ENCODE measurements at regions not wholly inside any gene's neighbourhood (a gene's known extent, or its start where the extent isn't known, plus 50 kb on each side); places are given as distances from the start of the nearest gene placed in this dataset.

GRCh38 chr10:91159254-91159783 lies 61.1 kb upstream of the PCGF5 start:
- DNase-seq, result no peak
- in situ Hi-C loops (cut with HindIII; ENCODE audit: low pct_ligation_motif_present, low pct_unique_long_range_greater_than_20kb, low sequenced_read_pairs), result no loop called here

- in situ Hi-C loops (cut with HindIII; ENCODE audit: low pct_ligation_motif_present, low pct_unique_long_range_greater_than_20kb, low sequenced_read_pairs), result no loop called here
- peak; percentile 45 for DNase-seq
Observed at GRCh38 chr10:91162050-91162494, 58.4 kb upstream of the PCGF5 start.

GRCh38 chr10:91162495-91163268 lies 57.8 kb upstream of the PCGF5 start:
- in situ Hi-C loops (cut with HindIII; ENCODE audit: low pct_ligation_motif_present, low pct_unique_long_range_greater_than_20kb, low sequenced_read_pairs), result no loop called here
- DNase-seq, result peak; percentile 83

GRCh38 chr10:91163269-91163868 lies 57.1 kb upstream of the PCGF5 start:
- peak; percentile 55 for DNase-seq
- in situ Hi-C loops (cut with HindIII; ENCODE audit: low pct_ligation_motif_present, low pct_unique_long_range_greater_than_20kb, low sequenced_read_pairs), result no loop called here

- DNase-seq, result peak; percentile 81
- in situ Hi-C loops (cut with HindIII; ENCODE audit: low pct_ligation_motif_present, low pct_unique_long_range_greater_than_20kb, low sequenced_read_pairs), result no loop called here
Observed at GRCh38 chr10:91163869-91164474, 56.5 kb upstream of the PCGF5 start.

GRCh38 chr10:91164520-91165065 lies 55.9 kb upstream of the PCGF5 start:
- no peak for DNase-seq
- in situ Hi-C loops (cut with HindIII; ENCODE audit: low pct_ligation_motif_present, low pct_unique_long_range_greater_than_20kb, low sequenced_read_pairs), result no loop called here

GRCh38 chr10:91167406-91167805 lies 53.1 kb upstream of the PCGF5 start:
- DNase-seq, result no peak
- in situ Hi-C loops (cut with HindIII; ENCODE audit: low pct_ligation_motif_present, low pct_unique_long_range_greater_than_20kb, low sequenced_read_pairs), result no loop called here

GRCh38 chr10:91170418-91170817 lies 50.0 kb upstream of the PCGF5 start:
- in situ Hi-C loops (cut with HindIII; ENCODE audit: low pct_ligation_motif_present, low pct_unique_long_range_greater_than_20kb, low sequenced_read_pairs), result no loop called here
- no peak for DNase-seq
